ENCODE measurements at regions not wholly inside any gene's neighbourhood (a gene's known extent, or its start where the extent isn't known, plus 50 kb on each side); places are given as distances from the start of the nearest gene placed in this dataset.

GRCh38 chr12:132427999-132428935 is 61.7 kb upstream of the FBRSL1 start:
- TF ChIP-seq CTCF (IDR thresholded peaks at IDR 0.05): no peak
- DNase-seq (ENCODE audit: extremely low spot score, unreplicated experiment): no peak
- Mint-ChIP-seq H3K4me1 (ENCODE audit: unreplicated experiment) (peaks cover 18% of the 10 kb centered on the region), H3K27ac (ENCODE audit: unreplicated experiment) (no peak overlapping the region), H3K27me3 (ENCODE audit: unreplicated experiment) (peaks cover 42% of the 10 kb centered on the region), H3K4me3 (ENCODE audit: unreplicated experiment) (no peak overlapping the region), H3K36me3 (ENCODE audit: unreplicated experiment) (no peaks in the 10 kb centered on the region), H3K9me3 (ENCODE audit: unreplicated experiment) (no peaks in the 10 kb centered on the region)

DNA sequence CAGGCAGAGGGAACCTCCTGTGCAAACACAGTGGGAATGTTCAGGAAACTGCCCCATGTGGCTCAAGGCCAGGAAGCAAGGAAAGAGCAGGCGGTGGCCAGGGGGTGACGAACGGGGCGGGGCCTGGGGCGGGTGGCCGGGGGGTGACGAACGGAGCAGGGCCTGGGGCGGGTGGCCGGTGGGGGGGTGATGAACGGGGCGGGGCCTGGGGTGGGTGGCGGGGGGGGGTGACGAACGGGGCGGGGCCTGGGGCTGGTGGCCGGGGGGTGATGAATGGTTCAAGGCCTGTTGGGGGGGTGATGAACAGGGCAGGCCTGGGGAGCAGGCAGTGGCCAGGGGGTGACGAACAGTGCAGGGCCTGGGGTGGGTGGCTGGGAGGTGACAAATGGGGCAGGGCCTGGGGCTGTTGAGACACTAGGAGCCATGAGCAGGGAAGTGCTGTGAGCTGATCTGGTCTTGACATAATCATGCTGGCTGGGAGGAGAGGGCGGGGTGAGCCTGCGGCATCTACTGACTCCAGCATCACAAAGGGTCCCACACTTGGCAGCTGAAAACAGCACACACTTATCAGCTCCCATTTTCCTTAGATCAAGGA is 62.7 kb upstream of the FBRSL1 start:
- Mint-ChIP-seq H3K36me3 (ENCODE audit: unreplicated experiment) (no peaks in the 10 kb centered on the region), H3K27ac (ENCODE audit: unreplicated experiment) (no peak overlapping the region), H3K4me3 (ENCODE audit: unreplicated experiment) (no peak overlapping the region), H3K27me3 (ENCODE audit: unreplicated experiment) (peaks cover 47% of the 10 kb centered on the region), H3K9me3 (ENCODE audit: unreplicated experiment) (no peaks in the 10 kb centered on the region), H3K4me1 (ENCODE audit: unreplicated experiment) (peaks cover 25% of the 10 kb centered on the region)
- no peak for TF ChIP-seq CTCF (IDR thresholded peaks at IDR 0.05)
- DNase-seq (ENCODE audit: extremely low spot score, unreplicated experiment): no peak

GRCh38 chr12:132426349-132427173 is 63.4 kb upstream of the FBRSL1 start:
- Mint-ChIP-seq H3K27me3 (ENCODE audit: unreplicated experiment) (peaks cover 54% of the 10 kb centered on the region), H3K36me3 (ENCODE audit: unreplicated experiment) (no peaks in the 10 kb centered on the region), H3K4me1 (ENCODE audit: unreplicated experiment) (peaks cover 28% of the 10 kb centered on the region), H3K4me3 (ENCODE audit: unreplicated experiment) (no peak overlapping the region), H3K27ac (ENCODE audit: unreplicated experiment) (no peak overlapping the region), H3K9me3 (ENCODE audit: unreplicated experiment) (no peaks in the 10 kb centered on the region)
- DNase-seq (ENCODE audit: extremely low spot score, unreplicated experiment): no peak
- TF ChIP-seq CTCF (IDR thresholded peaks at IDR 0.05): no peak

DNA sequence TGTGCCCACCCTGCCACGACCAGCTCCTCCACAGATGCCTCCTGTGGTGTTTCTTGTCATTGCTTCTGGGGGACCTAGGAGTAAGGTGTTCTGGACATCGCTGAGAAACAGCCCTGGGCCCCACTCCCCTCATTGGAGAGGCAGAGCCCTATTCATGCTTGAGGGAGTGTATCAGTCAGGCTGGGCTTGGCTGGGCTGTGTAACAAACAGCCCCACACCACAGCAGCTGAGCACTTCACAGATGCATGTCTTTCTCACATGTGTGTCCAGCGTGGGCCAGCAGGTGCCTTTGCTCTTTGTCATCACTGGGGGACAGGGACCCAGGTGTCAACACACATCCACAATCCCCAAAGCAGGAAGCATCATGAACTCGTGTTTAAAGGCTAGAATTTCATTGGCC is 65.1 kb upstream of the FBRSL1 start:
- H3K9me3 Mint-ChIP-seq (ENCODE audit: unreplicated experiment): no peaks in the 10 kb centered on the region
- peaks cover 65% of the 10 kb centered on the region for H3K27me3 Mint-ChIP-seq (ENCODE audit: unreplicated experiment)
- H3K4me3 Mint-ChIP-seq (ENCODE audit: unreplicated experiment): no peak overlapping the region
- H3K4me1 Mint-ChIP-seq (ENCODE audit: unreplicated experiment): peaks cover 22% of the 10 kb centered on the region
- H3K27ac Mint-ChIP-seq (ENCODE audit: unreplicated experiment): no peak overlapping the region
- DNase-seq (ENCODE audit: extremely low spot score, unreplicated experiment): no peak
- no peak for TF ChIP-seq CTCF (IDR thresholded peaks at IDR 0.05)
- no peaks in the 10 kb centered on the region for H3K36me3 Mint-ChIP-seq (ENCODE audit: unreplicated experiment)
